Lung (tissue), 11 donors: ENCODE measurements at regions not wholly inside any gene's neighbourhood (a gene's known extent, or its start where the extent isn't known, plus 50 kb on each side); places are given as distances from the start of the nearest gene placed in this dataset.

Experiments used
- ATAC-seq: fragments of 200-7000 bp; cut with Tn5 transposase; one replicate; pipeline ENCODE4 v1.9.1; 2020; ENCODE audit warnings: moderate number of reproducible peaks; ENCODE audit not compliant: insufficient read depth, low FRiP score
- DNase-seq, 3 donors: peaks; one replicate each; pipeline ENCODE4 v3.0.0-alpha.2; 2013 to 2017
- H3K27ac ChIP-seq, 2 donors: one replicate each; pipeline ENCODE4 v1.5.1; 2013; ENCODE audit warnings: mild to moderate bottlenecking in 2 of 2, moderate library complexity in 2 of 2, control low read depth in 1 of 2, inconsistent platforms in 1 of 2, low read depth in 1 of 2, low read length in 1 of 2
- H3K27me3 ChIP-seq, 3 donors: one replicate each; pipeline ENCODE4 v1.5.1; 2013; ENCODE audit warnings: low read length in 2 of 3; ENCODE audit not compliant: control insufficient read depth in 3 of 3, insufficient read depth in 3 of 3
- H3K36me3 ChIP-seq, 4 donors: one replicate each; pipeline ENCODE4 v1.5.1; 2013; ENCODE audit warnings: low read length in 4 of 4, mild to moderate bottlenecking in 1 of 4, moderate library complexity in 1 of 4; ENCODE audit not compliant: control insufficient read depth in 4 of 4, insufficient read depth in 4 of 4
- H3K4me1 ChIP-seq, 5 donors: one replicate each; pipeline ENCODE4 v1.5.1; 2013; ENCODE audit warnings: low read length in 5 of 5, mild to moderate bottlenecking in 2 of 5, moderate library complexity in 1 of 5; ENCODE audit not compliant: control insufficient read depth in 5 of 5, insufficient read depth in 5 of 5
- H3K4me3 ChIP-seq: one replicate; pipeline ENCODE4 v1.5.1; 2013; ENCODE audit warnings: mild to moderate bottlenecking, control low read depth, moderate library complexity
- H3K9ac ChIP-seq, 2 donors: one replicate each; pipeline ENCODE4 v1.5.1; 2013; ENCODE audit warnings: low read length in 2 of 2, control low read depth in 1 of 2; ENCODE audit not compliant: insufficient read depth in 1 of 2
- H3K9me3 ChIP-seq, 4 donors: one replicate each; pipeline ENCODE4 v1.5.1; 2013; ENCODE audit warnings: low read length in 3 of 4, mild to moderate bottlenecking in 1 of 4, moderate library complexity in 1 of 4; ENCODE audit not compliant: control insufficient read depth in 4 of 4, insufficient read depth in 3 of 4
- WGBS, 2 donors: extraction: QIAGEN DNeasy Blood & Tissue Kit; methylation state at CpG; one replicate each; pipeline ENCODE4 v1.1.7; 2013; 5-methylcytosine and 5-hydroxymethylcytosine counted together
- TF ChIP-seq, protein P1 (sequence below): IDR thresholded peaks from 2 replicates; pipeline ENCODE4 v1.5.1; 2012; ENCODE audit warnings: mild to moderate bottlenecking; ENCODE audit errors: control extremely low read depth, extremely low read depth
- donor health status: control.
- donor health status: control.
- donor health status: Bipolar disorder and iron deficiency.
- donor health status: healthy.
- donor health status: DM: yes; HTN: yes; CAD: no.

- Histone ChIP-seq H3K27ac (no peak overlapping the region), H3K9ac (no peak overlapping the region), H3K4me3 (no peak overlapping the region), H3K4me1 (no peaks in the 10 kb centered on the region), H3K9me3 (no peaks in the 10 kb centered on the region), H3K36me3 (no peaks in the 10 kb centered on the region), H3K27me3 (no peaks in the 10 kb centered on the region)
- TF ChIP-seq, protein P1, sequence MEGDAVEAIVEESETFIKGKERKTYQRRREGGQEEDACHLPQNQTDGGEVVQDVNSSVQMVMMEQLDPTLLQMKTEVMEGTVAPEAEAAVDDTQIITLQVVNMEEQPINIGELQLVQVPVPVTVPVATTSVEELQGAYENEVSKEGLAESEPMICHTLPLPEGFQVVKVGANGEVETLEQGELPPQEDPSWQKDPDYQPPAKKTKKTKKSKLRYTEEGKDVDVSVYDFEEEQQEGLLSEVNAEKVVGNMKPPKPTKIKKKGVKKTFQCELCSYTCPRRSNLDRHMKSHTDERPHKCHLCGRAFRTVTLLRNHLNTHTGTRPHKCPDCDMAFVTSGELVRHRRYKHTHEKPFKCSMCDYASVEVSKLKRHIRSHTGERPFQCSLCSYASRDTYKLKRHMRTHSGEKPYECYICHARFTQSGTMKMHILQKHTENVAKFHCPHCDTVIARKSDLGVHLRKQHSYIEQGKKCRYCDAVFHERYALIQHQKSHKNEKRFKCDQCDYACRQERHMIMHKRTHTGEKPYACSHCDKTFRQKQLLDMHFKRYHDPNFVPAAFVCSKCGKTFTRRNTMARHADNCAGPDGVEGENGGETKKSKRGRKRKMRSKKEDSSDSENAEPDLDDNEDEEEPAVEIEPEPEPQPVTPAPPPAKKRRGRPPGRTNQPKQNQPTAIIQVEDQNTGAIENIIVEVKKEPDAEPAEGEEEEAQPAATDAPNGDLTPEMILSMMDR: no peak
- no peak for ATAC-seq
- WGBS, 2 donors: 91 to 92% methylated on average over 8 of the region's 8 CpGs
- peak in 2 of 3 donors; percentile 4 to 17 for DNase-seq
Observed at GRCh38 chr4:133921280-133922195, 280.1 kb downstream of the PABPC4L start.

DNA sequence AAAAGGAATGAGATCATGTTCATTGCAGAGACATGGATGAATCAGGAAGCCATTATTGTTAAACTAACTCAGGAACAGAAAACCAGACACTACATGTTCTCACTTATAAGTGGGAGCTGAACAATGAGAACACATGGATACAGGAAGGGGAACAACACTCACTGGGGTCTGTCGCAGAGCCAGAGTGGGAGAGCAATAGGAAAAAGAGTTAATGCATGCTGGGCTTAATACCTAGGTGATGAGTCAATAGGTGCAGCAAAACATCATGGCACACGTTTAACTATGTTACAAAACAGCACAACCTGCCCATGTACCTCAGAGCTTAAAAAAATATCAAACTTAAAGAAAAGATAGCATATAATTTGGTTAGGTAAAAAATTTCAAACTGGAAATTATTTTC, 281.4 kb downstream of the PABPC4L start:
- 82 to 83% methylated on average over 2 of the region's 2 CpGs for WGBS, 2 donors
- no peak overlapping the region for H3K4me3 ChIP-seq
- H3K27ac ChIP-seq: no peak overlapping the region
- ATAC-seq: no peak
- H3K27me3 ChIP-seq: no peaks in the 10 kb centered on the region
- no peak overlapping the region for H3K9ac ChIP-seq
- DNase-seq: no peak
- no peaks in the 10 kb centered on the region for H3K36me3 ChIP-seq
- H3K9me3 ChIP-seq: no peaks in the 10 kb centered on the region
- TF ChIP-seq, protein P1: no peak
- no peaks in the 10 kb centered on the region for H3K4me1 ChIP-seq

DNA sequence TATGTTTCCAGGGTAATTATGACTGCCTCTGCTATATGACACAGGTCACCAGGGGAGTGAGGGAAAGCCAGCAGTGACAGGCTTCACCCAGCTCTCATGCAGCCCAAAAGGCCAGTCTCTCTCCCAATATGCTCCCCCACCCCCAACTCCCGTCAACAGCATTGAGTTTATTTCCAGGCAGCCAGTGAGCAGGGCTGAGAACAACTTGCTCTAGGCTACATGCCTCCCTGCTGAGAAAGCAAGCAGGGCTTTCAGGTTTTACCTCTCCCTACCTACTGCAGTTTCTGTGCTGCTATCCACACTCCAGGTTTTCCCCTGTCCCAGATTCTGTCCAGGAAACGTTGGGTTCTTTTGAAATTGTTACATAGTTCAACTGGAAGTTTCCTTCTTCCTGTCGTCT, 291.4 kb downstream of the PABPC4L start:
- no peak for ATAC-seq
- Histone ChIP-seq H3K27ac (no peak overlapping the region), H3K36me3 (no peaks in the 10 kb centered on the region), H3K27me3 (no peaks in the 10 kb centered on the region), H3K9ac (no peak overlapping the region), H3K4me3 (no peak overlapping the region), H3K4me1 (no peaks in the 10 kb centered on the region), H3K9me3 (peaks cover 0 to 3% (median 0%) of the 10 kb centered on the region in 4 donors)
- no peak for DNase-seq
- 75 to 77% methylated on average over 3 of the region's 3 CpGs for WGBS, 2 donors
- TF ChIP-seq, protein P1: no peak
